ENCODE measurements at regions not wholly inside any gene's neighbourhood (a gene's known extent, or its start where the extent isn't known, plus 50 kb on each side); places are given as distances from the start of the nearest gene placed in this dataset.

GRCh38 chr3:8444883-8445282 is 56.7 kb upstream of the LMCD1 start:
- no peak for TF ChIP-seq POLR2A (IDR thresholded peaks at IDR 0.05)
- TF ChIP-seq CTCF (IDR thresholded peaks at IDR 0.05), result no peak
- TF ChIP-seq POLR2AphosphoS5 (IDR thresholded peaks at IDR 0.05), result no peak

All from stomach (tissue), 4 donors.